ENCODE measurements at regions not wholly inside any gene's neighbourhood (a gene's known extent, or its start where the extent isn't known, plus 50 kb on each side); places are given as distances from the start of the nearest gene placed in this dataset.

- H3K4me3 ChIP-seq (ENCODE audit: low read depth, low read length) = no peak overlapping the region
- no peak for DNase-seq (ENCODE audit: low read depth)
These were observed 80.6 kb downstream of the C16orf95 start for GRCh38 chr16:87236516-87237115.

- DNase-seq (ENCODE audit: low read depth) = no peak
- no peak overlapping the region for H3K4me3 ChIP-seq (ENCODE audit: low read depth, low read length)
These were observed 78.9 kb downstream of the C16orf95 start for GRCh38 chr16:87238361-87238715.

GRCh38 chr16:87239545-87239944, 77.6 kb downstream of the C16orf95 start:
- DNase-seq (ENCODE audit: low read depth) = no peak
- H3K4me3 ChIP-seq (ENCODE audit: low read depth, low read length) = no peak overlapping the region

GRCh38 chr16:87240211-87241136, 76.7 kb downstream of the C16orf95 start:
- no peak overlapping the region for H3K4me3 ChIP-seq (ENCODE audit: low read depth, low read length)
- DNase-seq (ENCODE audit: low read depth) = no peak

- H3K4me3 ChIP-seq (ENCODE audit: low read depth, low read length) = no peak overlapping the region
- no peak for DNase-seq (ENCODE audit: low read depth)
These were observed 75.9 kb downstream of the C16orf95 start for GRCh38 chr16:87241137-87241771.

- H3K4me3 ChIP-seq (ENCODE audit: low read depth, low read length) = no peak overlapping the region
- DNase-seq (ENCODE audit: low read depth) = no peak
These were observed 73.7 kb downstream of the C16orf95 start for GRCh38 chr16:87243478-87243877.

GRCh38 chr16:87244636-87245197, 72.5 kb downstream of the C16orf95 start:
- no peak overlapping the region for H3K4me3 ChIP-seq (ENCODE audit: low read depth, low read length)
- DNase-seq (ENCODE audit: low read depth) = no peak

- no peak overlapping the region for H3K4me3 ChIP-seq (ENCODE audit: low read depth, low read length)
- no peak for DNase-seq (ENCODE audit: low read depth)
These were observed 71.7 kb downstream of the C16orf95 start for GRCh38 chr16:87245511-87245910.

- no peak for DNase-seq (ENCODE audit: low read depth)
These were observed 70.7 kb downstream of the C16orf95 start for GRCh38 chr16:87246269-87247065.

GRCh38 chr16:87248714-87249113, 68.5 kb downstream of the C16orf95 start:
- no peak overlapping the region for H3K4me3 ChIP-seq (ENCODE audit: low read depth, low read length)
- no peak for DNase-seq (ENCODE audit: low read depth)

More at GRCh38 chr16:87246269-87247065, 70.7 kb downstream of the C16orf95 start:
- no peak overlapping the region for H3K4me3 ChIP-seq (ENCODE audit: low read depth, low read length)

- H3K4me3 ChIP-seq (ENCODE audit: low read depth, low read length) = no peak overlapping the region
- DNase-seq (ENCODE audit: low read depth) = no peak
These were observed 67.8 kb downstream of the C16orf95 start for GRCh38 chr16:87249425-87249824.

- DNase-seq (ENCODE audit: low read depth) = no peak
These were observed 66.7 kb downstream of the C16orf95 start for GRCh38 chr16:87250431-87250960.

GRCh38 chr16:87252269-87252970, 64.8 kb downstream of the C16orf95 start:
- DNase-seq (ENCODE audit: low read depth) = no peak

More at GRCh38 chr16:87250431-87250960, 66.7 kb downstream of the C16orf95 start:
- H3K4me3 ChIP-seq (ENCODE audit: low read depth, low read length) = no peak overlapping the region

More at GRCh38 chr16:87252269-87252970, 64.8 kb downstream of the C16orf95 start:
- no peak overlapping the region for H3K4me3 ChIP-seq (ENCODE audit: low read depth, low read length)

Data from skeletal muscle cell (primary cell).